22Rv1 (cell line): ENCODE measurements at regions not wholly inside any gene's neighbourhood (a gene's known extent, or its start where the extent isn't known, plus 50 kb on each side); places are given as distances from the start of the nearest gene placed in this dataset.
"Not testable (repeated sequence)": the region's sequence is repeated elsewhere in the genome, so short reads cannot be mapped to it uniquely, and the experiment has no call there.

Experiments used
- H3K27ac ChIP-seq: fragments of 450-650 bp; 2 replicates; pipeline ENCODE4 v1.5.1; 2017
- CTCF ChIP-seq: fragments of 450-650 bp; IDR thresholded peaks from 2 replicates; pipeline ENCODE4 v1.5.1; 2017; ENCODE audit warnings: mild to moderate bottlenecking
- ZFX ChIP-seq: fragments of 450-650 bp; IDR thresholded peaks from 2 replicates; pipeline ENCODE4 v1.6.1; 2017; ENCODE audit warnings: antibody characterized with exemption, borderline replicate concordance

- TF ChIP-seq CTCF (no peak), ZFX (no peak)
- no peak overlapping the region for H3K27ac ChIP-seq
Measured at GRCh38 chr10:118970770-118971169, 58.7 kb upstream of the NANOS1 start.

GRCh38 chr10:118971187-118971586, 58.3 kb upstream of the NANOS1 start:
- H3K27ac ChIP-seq, result no peak overlapping the region
- no peak for TF ChIP-seq ZFX

- TF ChIP-seq CTCF (no peak), ZFX (no peak)
- no peak overlapping the region for H3K27ac ChIP-seq
Measured at GRCh38 chr10:118971876-118972275, 57.6 kb upstream of the NANOS1 start.

GRCh38 chr10:118973744-118974143, 55.8 kb upstream of the NANOS1 start:
- H3K27ac ChIP-seq, result no peak overlapping the region
- TF ChIP-seq ZFX (no peak), CTCF (no peak)

- TF ChIP-seq ZFX (no peak), CTCF (no peak)
- no peak overlapping the region for H3K27ac ChIP-seq
Measured at GRCh38 chr10:118974951-118975350, 54.6 kb upstream of the NANOS1 start.

GRCh38 chr10:118976219-118976618, 53.3 kb upstream of the NANOS1 start:
- H3K27ac ChIP-seq, result not testable (repeated sequence)

GRCh38 chr10:118977022-118977599, 52.4 kb upstream of the NANOS1 start:
- H3K27ac ChIP-seq, result no peak overlapping the region
- TF ChIP-seq ZFX (no peak), CTCF (no peak)

- no peak overlapping the region for H3K27ac ChIP-seq
- no peak for TF ChIP-seq CTCF
- TF ChIP-seq ZFX, result no peak
Measured at GRCh38 chr10:118977835-118978234, 51.7 kb upstream of the NANOS1 start.
